GM23248 (cell line): ENCODE measurements at regions not wholly inside any gene's neighbourhood (a gene's known extent, or its start where the extent isn't known, plus 50 kb on each side); places are given as distances from the start of the nearest gene placed in this dataset.

ENCODE experiments used
- DNase-seq: peaks from one replicate; pipeline ENCODE4 v3.0.0-alpha.2; 2015
- H2AFZ ChIP-seq: fragments of 200-600 bp; sonication (generic); 2 replicates; pipeline ENCODE4 v1.6.1; 2016; ENCODE audit warnings: antibody characterized with exemption
- H3F3A ChIP-seq: fragments of 200-600 bp; sonication (generic); 2 replicates; pipeline ENCODE4 v1.6.1; 2016; ENCODE audit warnings: mild to moderate bottlenecking, antibody characterized with exemption, mixed run types; ENCODE audit not compliant: insufficient read depth
- H3K27ac ChIP-seq: fragments of 200-600 bp; sonication (generic); 2 replicates; pipeline ENCODE4 v1.5.1; 2016; ENCODE audit warnings: mild to moderate bottlenecking
- H3K27me3 ChIP-seq: fragments of 200-600 bp; sonication (generic); replicated peaks from 2 replicates; pipeline ENCODE4 v1.6.1; 2016; ENCODE audit warnings: mild to moderate bottlenecking; ENCODE audit not compliant: insufficient read depth
- H3K36me3 ChIP-seq: fragments of 200-600 bp; sonication (generic); 2 replicates; pipeline ENCODE4 v1.6.1; 2016; ENCODE audit warnings: low read depth, mild to moderate bottlenecking
- H3K4me1 ChIP-seq: fragments of 200-600 bp; sonication (generic); 2 replicates; pipeline ENCODE4 v1.6.1; 2016; ENCODE audit warnings: mild to moderate bottlenecking; ENCODE audit not compliant: insufficient read depth
- H3K4me2 ChIP-seq: fragments of 200-600 bp; sonication (generic); one replicate; pipeline ENCODE4 v1.6.1; 2016; ENCODE audit warnings: mild to moderate bottlenecking; ENCODE audit not compliant: unreplicated experiment
- H3K4me3 ChIP-seq: fragments of 200-600 bp; sonication (generic); 2 replicates; pipeline ENCODE4 v1.5.1; 2016; ENCODE audit warnings: mild to moderate bottlenecking
- H3K79me2 ChIP-seq: fragments of 200-600 bp; sonication (generic); 2 replicates; pipeline ENCODE4 v1.6.1; 2016; ENCODE audit warnings: mild to moderate bottlenecking; ENCODE audit not compliant: insufficient read depth
- H3K9ac ChIP-seq: fragments of 200-600 bp; sonication (generic); 2 replicates; pipeline ENCODE4 v1.6.1; 2016; ENCODE audit warnings: mild to moderate bottlenecking
- H3K9me2 ChIP-seq: fragments of 200-600 bp; sonication (generic); 2 replicates; pipeline ENCODE4 v1.6.1; 2016; ENCODE audit warnings: mixed run types, mild to moderate bottlenecking, moderate library complexity; ENCODE audit not compliant: insufficient read depth
- H3K9me3 ChIP-seq: fragments of 200-600 bp; sonication (generic); one replicate; pipeline ENCODE4 v1.6.1; 2017; ENCODE audit warnings: low read depth
- H4K20me1 ChIP-seq: fragments of 200-600 bp; sonication (generic); 2 replicates; pipeline ENCODE4 v1.6.0; 2016; ENCODE audit not compliant: insufficient read depth
- EZH2 ChIP-seq: fragments of 200-600 bp; sonication (generic); IDR thresholded peaks from 2 replicates; pipeline ENCODE4 v1.6.1; 2018; ENCODE audit warnings: antibody characterized with exemption, mild to moderate bottlenecking; ENCODE audit not compliant: insufficient read depth, poor library complexity, severe bottlenecking
- EZH2phosphoT487 ChIP-seq: fragments of 200-600 bp; sonication (generic); IDR thresholded peaks from 2 replicates; pipeline ENCODE4 v1.6.1; 2018; ENCODE audit warnings: antibody characterized with exemption, moderate library complexity, mild to moderate bottlenecking, low read depth; ENCODE audit not compliant: insufficient read depth
- WGBS, 2 experiments: methylation state at CpG; one replicate each; pipeline ENCODE4 v1.1.6; 2015 to 2017; ENCODE audit warnings: low lambda C conversion rate in 2 of 2, low coverage in 1 of 2; ENCODE audit errors: missing lambda C conversion rate in 2 of 2; 5-methylcytosine and 5-hydroxymethylcytosine counted together
- in situ Hi-C: fragments of 300-500 bp; cut with MboI; formaldehyde crosslinking; loops from 2 replicates; pipeline ENCODE4 v1.15.0; 2020

DNA sequence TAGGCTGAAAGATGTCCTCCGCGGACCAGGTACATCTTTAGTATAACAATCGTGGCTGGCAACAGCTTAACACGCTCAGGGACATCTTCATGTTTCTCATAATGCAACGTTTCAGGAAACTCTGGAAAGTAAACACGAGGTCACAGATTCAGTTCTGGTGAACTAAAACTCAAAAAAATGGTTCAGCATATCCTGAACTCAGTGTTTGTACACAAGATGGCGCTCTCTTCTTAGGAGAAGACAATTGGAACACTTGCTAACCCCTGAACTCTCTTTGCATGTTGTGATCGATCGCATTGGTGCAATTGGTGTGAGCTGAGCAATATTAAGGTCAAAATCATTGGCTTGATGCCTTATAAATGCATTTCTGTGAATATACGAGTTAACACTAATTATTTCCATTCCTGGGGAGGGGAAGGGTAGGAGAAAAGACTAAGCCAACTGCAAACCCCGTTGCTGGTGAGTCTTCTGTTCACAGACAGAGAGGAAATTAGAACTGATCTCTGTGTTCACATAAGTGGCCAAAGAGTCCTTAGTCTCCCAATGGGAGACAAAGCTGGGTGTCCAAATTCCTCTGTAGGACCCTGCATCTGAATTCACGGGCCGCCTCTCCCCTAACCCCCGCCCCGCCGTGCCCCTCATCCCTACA lies 52.6 kb upstream of the FAM180A start:
- Histone ChIP-seq H3K4me2 (peak overlapping the region; percentile 54), H3K36me3 (no peaks in the 10 kb centered on the region), H3K9ac (peak overlapping the region; percentile 54), H3F3A (no peaks in the 10 kb centered on the region; the same call in 1 of the 2 replicates), H3K9me3 (no peaks in the 10 kb centered on the region), H4K20me1 (no peaks in the 10 kb centered on the region), H3K4me1 (peaks cover 3% of the 10 kb centered on the region), H3K9me2 (no peaks in the 10 kb centered on the region), H3K4me3 (0 out of 2 replicates have a peak overlapping the region, but pooled peaks have one; percentile 31), H2AFZ (peak overlapping the region; percentile 90), H3K27ac (no peak overlapping the region), H3K27me3 (no peaks in the 10 kb centered on the region), H3K79me2 (no peaks in the 10 kb centered on the region)
- TF ChIP-seq EZH2phosphoT487: no peak
- TF ChIP-seq EZH2: no peak
- WGBS, 2 experiments: 16 to 24% methylated on average over 14 to 16 of the region's 16 CpGs
- peak; percentile 83 for DNase-seq
- in situ Hi-C loops: loop anchor here (5.0 kb wide), 1 partner anchor 206 kb away; no protein-coding TSS in a partner anchor

DNA sequence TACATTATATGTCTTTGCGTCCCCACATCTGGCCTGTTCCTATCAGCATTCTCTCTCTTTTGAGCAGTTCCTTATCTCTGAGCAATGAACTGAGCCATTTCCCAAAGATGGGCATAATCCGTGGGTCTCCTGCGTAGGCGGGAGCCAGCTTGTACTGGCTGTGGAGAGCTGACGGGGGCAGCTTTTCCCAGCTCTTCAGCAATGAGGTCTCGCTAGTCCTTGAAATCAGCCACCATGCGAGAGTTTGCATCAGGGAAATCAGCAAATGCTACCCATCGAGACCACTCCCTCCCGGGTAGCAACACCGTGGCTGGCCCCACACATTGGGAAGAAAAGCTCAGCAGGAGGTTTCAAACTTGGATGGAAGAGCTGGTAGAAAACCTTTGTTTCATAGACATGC lies 51.9 kb upstream of the FAM180A start:
- DNase-seq: no peak
- H3F3A ChIP-seq: no peaks in the 10 kb centered on the region; the same call in 1 of the 2 replicates
- H4K20me1 ChIP-seq: no peaks in the 10 kb centered on the region
- 54 to 55% methylated on average over 10 of the region's 10 CpGs for WGBS, 2 experiments
- no peaks in the 10 kb centered on the region for H3K36me3 ChIP-seq
- no peaks in the 10 kb centered on the region for H3K79me2 ChIP-seq
- H3K9ac ChIP-seq: peak overlapping the region; percentile 54
- no peak overlapping the region for H3K27ac ChIP-seq
- no peaks in the 10 kb centered on the region for H3K27me3 ChIP-seq
- H3K9me3 ChIP-seq: no peaks in the 10 kb centered on the region
- H3K9me2 ChIP-seq: no peaks in the 10 kb centered on the region
- TF ChIP-seq EZH2phosphoT487 (no peak), EZH2 (no peak)
- 0 out of 2 replicates have a peak overlapping the region, but pooled peaks have one; percentile 31 for H3K4me3 ChIP-seq
- peak overlapping the region; percentile 90 for H2AFZ ChIP-seq
- peak overlapping the region; percentile 54 for H3K4me2 ChIP-seq
- in situ Hi-C loops: loop anchor here (5.0 kb wide), 1 partner anchor 207 kb away; no protein-coding TSS in a partner anchor
- peaks cover 3% of the 10 kb centered on the region for H3K4me1 ChIP-seq

DNA sequence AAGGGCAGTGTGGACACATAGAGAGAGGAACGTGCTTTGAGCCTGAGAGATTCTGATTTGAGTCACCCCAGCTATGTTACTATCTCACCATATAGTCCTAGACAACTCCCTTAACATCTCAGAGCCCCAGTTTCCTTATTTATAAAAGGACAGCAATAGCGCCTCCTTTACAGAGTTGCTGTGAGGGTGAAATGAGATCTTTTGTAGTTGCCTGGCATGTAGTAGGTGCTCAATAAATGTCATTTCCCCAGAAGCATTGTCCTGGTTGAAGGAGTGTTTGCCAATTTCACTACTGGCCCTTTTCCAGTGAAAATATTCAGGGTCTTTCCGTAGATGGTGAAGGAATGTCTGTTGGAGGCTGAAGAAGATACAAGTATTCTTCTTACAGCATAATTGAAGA lies 51.3 kb upstream of the FAM180A start:
- H3F3A ChIP-seq: no peaks in the 10 kb centered on the region; the same call in 1 of the 2 replicates
- H3K36me3 ChIP-seq: no peaks in the 10 kb centered on the region
- no peak overlapping the region for H3K9ac ChIP-seq
- H3K27me3 ChIP-seq: no peaks in the 10 kb centered on the region
- no peak overlapping the region for H3K4me2 ChIP-seq
- WGBS, 2 experiments: 86 to 89% methylated on average over 3 of the region's 3 CpGs
- H3K9me3 ChIP-seq: no peaks in the 10 kb centered on the region
- H2AFZ ChIP-seq: no peak overlapping the region
- TF ChIP-seq EZH2phosphoT487 (no peak), EZH2 (no peak)
- H3K4me3 ChIP-seq: no peak overlapping the region
- peaks cover 3% of the 10 kb centered on the region for H3K4me1 ChIP-seq
- DNase-seq: peak; percentile 35
- H3K27ac ChIP-seq: no peak overlapping the region
- no peaks in the 10 kb centered on the region for H3K9me2 ChIP-seq
- H4K20me1 ChIP-seq: no peaks in the 10 kb centered on the region
- in situ Hi-C loops: loop anchor here (5.0 to 10.0 kb wide), 2 partner anchors 125 to 207 kb away; no protein-coding TSS in a partner anchor
- no peaks in the 10 kb centered on the region for H3K79me2 ChIP-seq
